ENCODE measurements at regions not wholly inside any gene's neighbourhood (a gene's known extent, or its start where the extent isn't known, plus 50 kb on each side); places are given as distances from the start of the nearest gene placed in this dataset.

- Histone ChIP-seq H3K9me3 (ENCODE audit: control insufficient read depth, low read depth, low read length) (no peaks in the 10 kb centered on the region), H4K20me1 (ENCODE audit: control insufficient read depth, extremely low read depth, insufficient read depth, low read length) (no peaks in the 10 kb centered on the region), H3K4me1 (ENCODE audit: control insufficient read depth, extremely low read depth, insufficient read depth, low read length) (peaks cover 3% of the 10 kb centered on the region), H3K79me2 (ENCODE audit: control insufficient read depth, insufficient read depth, low read length) (no peaks in the 10 kb centered on the region), H3K4me3 (ENCODE audit: control insufficient read depth in 2 of 3, extremely low read depth in 1 of 3, insufficient read depth in 2 of 3, low read depth in 1 of 3, low read length in 3 of 3) (no peak overlapping the region), H3K27ac (ENCODE audit: control insufficient read depth, insufficient read depth, low read length) (no peak overlapping the region), H3K9me1 (ENCODE audit: control insufficient read depth, extremely low read depth, insufficient read depth, low read length) (no peaks in the 10 kb centered on the region), H3K9ac (ENCODE audit: control insufficient read depth, extremely low read depth, insufficient read depth, low read length) (no peak overlapping the region), H3K27me3 (ENCODE audit: control insufficient read depth, extremely low read depth, insufficient read depth, low read length) (no peaks in the 10 kb centered on the region), H3K4me2 (ENCODE audit: control insufficient read depth, extremely low read depth, insufficient read depth, low read depth, low read length) (no peak overlapping the region), H2AFZ (ENCODE audit: control insufficient read depth, low read length) (no peak overlapping the region), H3K36me3 (ENCODE audit: control insufficient read depth in 2 of 2, extremely low read depth in 1 of 2, insufficient read depth in 2 of 2, low read length in 2 of 2) (no peaks in the 10 kb centered on the region)
- TF ChIP-seq EZH2 (IDR thresholded peaks at IDR 0.05; ENCODE audit: low read length) (no peak), CTCF (optimal IDR thresholded peaks at IDR 0.05 in 1 of 3, IDR thresholded peaks at IDR 0.05 in 1 of 3, conservative IDR thresholded peaks at IDR 0.05 in 1 of 3; ENCODE audit: extremely low read depth in 1 of 3, insufficient read depth in 2 of 3, low read length in 3 of 3) (no peak)
- no peak for DNase-seq (ENCODE audit: low read depth, low spot score)
- no peak for FAIRE-seq
- dilution Hi-C loops (cut with MboI; ENCODE audit: extremely low pct_ligation_motif_present, low sequenced_read_pairs) = no loop called here
Observed at GRCh38 chr20:6576726-6577125, 190.8 kb upstream of the BMP2 start.

GRCh38 chr20:6575912-6576401 is 191.5 kb upstream of the BMP2 start:
- no peaks in the 10 kb centered on the region for H3K27me3 ChIP-seq (ENCODE audit: control insufficient read depth, extremely low read depth, insufficient read depth, low read length)
- no peak overlapping the region for H3K4me3 ChIP-seq (ENCODE audit: control insufficient read depth in 2 of 3, extremely low read depth in 1 of 3, insufficient read depth in 2 of 3, low read depth in 1 of 3, low read length in 3 of 3)
- H4K20me1 ChIP-seq (ENCODE audit: control insufficient read depth, extremely low read depth, insufficient read depth, low read length) = no peaks in the 10 kb centered on the region
- peaks cover 3% of the 10 kb centered on the region for H3K4me1 ChIP-seq (ENCODE audit: control insufficient read depth, extremely low read depth, insufficient read depth, low read length)
- no peaks in the 10 kb centered on the region for H3K9me1 ChIP-seq (ENCODE audit: control insufficient read depth, extremely low read depth, insufficient read depth, low read length)
- peak overlapping the region; percentile 16 for H2AFZ ChIP-seq (ENCODE audit: control insufficient read depth, low read length)
- H3K4me2 ChIP-seq (ENCODE audit: control insufficient read depth, extremely low read depth, insufficient read depth, low read depth, low read length) = no peak overlapping the region
- dilution Hi-C loops (cut with MboI; ENCODE audit: extremely low pct_ligation_motif_present, low sequenced_read_pairs) = no loop called here
- DNase-seq (ENCODE audit: low read depth, low spot score) (no peak), FAIRE-seq (no peak)
- H3K27ac ChIP-seq (ENCODE audit: control insufficient read depth, insufficient read depth, low read length) = no peak overlapping the region
- no peaks in the 10 kb centered on the region for H3K79me2 ChIP-seq (ENCODE audit: control insufficient read depth, insufficient read depth, low read length)
- no peaks in the 10 kb centered on the region for H3K36me3 ChIP-seq (ENCODE audit: control insufficient read depth in 2 of 2, extremely low read depth in 1 of 2, insufficient read depth in 2 of 2, low read length in 2 of 2)
- H3K9me3 ChIP-seq (ENCODE audit: control insufficient read depth, low read depth, low read length) = no peaks in the 10 kb centered on the region
- no peak overlapping the region for H3K9ac ChIP-seq (ENCODE audit: control insufficient read depth, extremely low read depth, insufficient read depth, low read length)
- TF ChIP-seq CTCF (optimal IDR thresholded peaks at IDR 0.05 in 1 of 3, IDR thresholded peaks at IDR 0.05 in 1 of 3, conservative IDR thresholded peaks at IDR 0.05 in 1 of 3; ENCODE audit: extremely low read depth in 1 of 3, insufficient read depth in 2 of 3, low read length in 3 of 3) (no peak), EZH2 (IDR thresholded peaks at IDR 0.05; ENCODE audit: low read length) (no peak)

Measured in keratinocyte (primary cell).